Left ventricle myocardium inferior (tissue), 1 donor: ENCODE measurements at regions not wholly inside any gene's neighbourhood (a gene's known extent, or its start where the extent isn't known, plus 50 kb on each side); places are given as distances from the start of the nearest gene placed in this dataset.

Experiments used
- DNase-seq: peaks from one replicate; pipeline ENCODE4 v3.0.0-alpha.2; 2020
- H3K27ac ChIP-seq: fragments of 200-600 bp; replicated peaks from 2 replicates; pipeline ENCODE4 v1.8.0; 2021
- H3K27me3 ChIP-seq: fragments of 200-600 bp; 2 replicates; pipeline ENCODE4 v1.8.0; 2021; ENCODE audit warnings: low read depth
- H3K36me3 ChIP-seq: fragments of 200-600 bp; 2 replicates; pipeline ENCODE4 v1.8.0; 2021
- H3K4me1 ChIP-seq: fragments of 200-600 bp; 2 replicates; pipeline ENCODE4 v1.8.0; 2021
- H3K4me3 ChIP-seq: fragments of 200-600 bp; 2 replicates; pipeline ENCODE4 v1.8.0; 2021; ENCODE audit warnings: mild to moderate bottlenecking, moderate library complexity
- H3K9me3 ChIP-seq: fragments of 200-600 bp; replicated peaks from 2 replicates; pipeline ENCODE4 v1.8.0; 2021
- intact Hi-C: fragments of 100-400 bp; cut with micrococcal nuclease; formaldehyde crosslinking; loops from one replicate; pipeline ENCODE4 v1.11.0; 2022
- TF ChIP-seq, protein P1 (sequence below): fragments of 200-600 bp; IDR thresholded peaks from 2 replicates; pipeline ENCODE4 v1.8.0; 2021; ENCODE audit warnings: antibody characterized with exemption, mild to moderate bottlenecking, borderline replicate concordance
- donor health status: DM: no; HTN: yes; CAD: no; lungs with severe emphysema.

DNA sequence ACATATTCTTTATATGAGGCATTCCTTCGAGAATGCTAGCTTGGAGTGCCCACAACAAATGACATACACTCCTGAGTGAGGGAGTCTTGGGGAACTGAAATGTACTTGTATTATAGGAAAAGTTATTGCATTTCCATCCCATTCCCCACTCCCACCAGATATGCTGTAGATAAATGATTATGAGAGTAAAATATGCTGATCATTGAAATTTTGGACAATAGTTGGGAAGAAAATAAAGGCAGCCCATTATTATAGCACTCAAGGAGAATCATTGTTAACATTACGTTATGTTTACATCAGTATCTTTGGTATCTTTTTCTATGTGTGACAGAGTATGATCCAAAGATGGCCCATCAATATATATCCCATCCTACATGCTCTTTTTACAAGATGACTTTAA is 194.4 kb downstream of the GATA3 start:
- TF ChIP-seq, protein P1, sequence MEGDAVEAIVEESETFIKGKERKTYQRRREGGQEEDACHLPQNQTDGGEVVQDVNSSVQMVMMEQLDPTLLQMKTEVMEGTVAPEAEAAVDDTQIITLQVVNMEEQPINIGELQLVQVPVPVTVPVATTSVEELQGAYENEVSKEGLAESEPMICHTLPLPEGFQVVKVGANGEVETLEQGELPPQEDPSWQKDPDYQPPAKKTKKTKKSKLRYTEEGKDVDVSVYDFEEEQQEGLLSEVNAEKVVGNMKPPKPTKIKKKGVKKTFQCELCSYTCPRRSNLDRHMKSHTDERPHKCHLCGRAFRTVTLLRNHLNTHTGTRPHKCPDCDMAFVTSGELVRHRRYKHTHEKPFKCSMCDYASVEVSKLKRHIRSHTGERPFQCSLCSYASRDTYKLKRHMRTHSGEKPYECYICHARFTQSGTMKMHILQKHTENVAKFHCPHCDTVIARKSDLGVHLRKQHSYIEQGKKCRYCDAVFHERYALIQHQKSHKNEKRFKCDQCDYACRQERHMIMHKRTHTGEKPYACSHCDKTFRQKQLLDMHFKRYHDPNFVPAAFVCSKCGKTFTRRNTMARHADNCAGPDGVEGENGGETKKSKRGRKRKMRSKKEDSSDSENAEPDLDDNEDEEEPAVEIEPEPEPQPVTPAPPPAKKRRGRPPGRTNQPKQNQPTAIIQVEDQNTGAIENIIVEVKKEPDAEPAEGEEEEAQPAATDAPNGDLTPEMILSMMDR = no peak
- Histone ChIP-seq H3K36me3 (no peaks in the 10 kb centered on the region), H3K27ac (no peak overlapping the region), H3K27me3 (no peaks in the 10 kb centered on the region), H3K4me3 (no peak overlapping the region), H3K9me3 (peaks cover 24% of the 10 kb centered on the region), H3K4me1 (no peaks in the 10 kb centered on the region)
- intact Hi-C loops = no loop called here
- no peak for DNase-seq

DNA sequence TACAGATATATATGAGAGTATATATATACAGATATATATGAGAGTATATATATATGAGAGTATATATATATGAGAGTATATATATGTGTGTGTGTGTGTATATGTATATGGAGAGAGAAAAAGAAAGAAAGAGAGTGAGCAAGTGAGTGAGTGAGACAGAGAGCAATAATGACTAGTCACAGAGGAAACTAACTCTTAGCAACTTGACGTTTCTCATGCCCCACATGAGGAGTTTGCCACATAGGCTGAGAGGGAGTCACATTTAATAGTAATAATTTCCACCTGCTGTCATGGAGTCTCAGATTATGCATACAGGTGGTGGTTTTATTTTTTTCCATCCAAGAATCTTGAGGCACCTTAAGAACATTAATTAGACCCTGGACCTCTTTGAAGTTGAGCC is 199.9 kb downstream of the GATA3 start:
- Histone ChIP-seq H3K4me3 (no peak overlapping the region), H3K9me3 (peaks cover 15% of the 10 kb centered on the region), H3K27ac (no peak overlapping the region), H3K36me3 (no peaks in the 10 kb centered on the region), H3K4me1 (no peaks in the 10 kb centered on the region), H3K27me3 (no peaks in the 10 kb centered on the region)
- intact Hi-C loops = no loop called here
- TF ChIP-seq, protein P1 = no peak
- no peak for DNase-seq

DNA sequence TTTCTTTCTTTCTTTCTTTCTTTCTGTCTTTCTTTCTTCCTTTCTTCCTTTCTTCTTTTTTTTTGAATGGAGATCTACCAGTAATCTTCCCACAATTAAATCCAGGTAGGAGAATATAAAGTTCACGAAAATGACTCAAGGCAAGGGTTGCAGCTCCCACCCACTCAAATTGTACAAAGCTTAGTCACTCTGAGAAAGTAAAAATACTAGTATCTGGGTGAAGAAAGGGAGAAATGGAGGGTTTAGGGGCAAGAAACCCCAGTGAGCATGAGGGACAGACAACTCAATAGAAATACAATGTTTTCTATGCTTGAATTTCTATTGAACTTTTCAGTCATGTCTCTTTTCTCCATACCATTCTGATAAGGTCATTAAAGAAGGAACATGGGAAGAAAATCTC is 200.8 kb downstream of the GATA3 start:
- Histone ChIP-seq H3K4me1 (no peaks in the 10 kb centered on the region), H3K27me3 (no peaks in the 10 kb centered on the region), H3K27ac (no peak overlapping the region), H3K4me3 (no peak overlapping the region), H3K36me3 (no peaks in the 10 kb centered on the region), H3K9me3 (peaks cover 13% of the 10 kb centered on the region)
- intact Hi-C loops = no loop called here
- TF ChIP-seq, protein P1 = no peak
- no peak for DNase-seq

DNA sequence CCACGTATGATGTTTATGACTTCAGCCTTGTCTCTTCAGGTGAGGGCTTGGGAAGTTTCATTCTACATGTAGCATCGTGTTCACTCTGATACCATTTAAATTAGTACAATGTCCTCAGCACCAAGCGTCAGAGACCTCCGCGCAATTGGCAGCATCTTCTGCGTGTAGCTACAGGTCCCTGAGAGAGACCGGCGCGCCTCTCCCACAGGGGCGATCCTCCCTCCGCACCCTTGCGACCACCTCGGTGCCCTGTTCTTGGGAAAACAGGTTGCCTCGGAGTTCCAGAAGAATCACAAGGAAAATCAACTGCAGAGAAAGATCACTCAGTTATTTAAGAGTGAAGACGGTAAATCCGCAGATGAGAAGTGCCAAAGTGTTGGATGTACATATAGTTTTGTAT is 206.2 kb downstream of the GATA3 start:
- no peak overlapping the region for H3K4me3 ChIP-seq
- DNase-seq = no peak
- intact Hi-C loops = no loop called here
- no peaks in the 10 kb centered on the region for H3K4me1 ChIP-seq
- H3K27ac ChIP-seq = no peak overlapping the region
- peaks cover 3% of the 10 kb centered on the region for H3K27me3 ChIP-seq
- peaks cover 13% of the 10 kb centered on the region for H3K9me3 ChIP-seq
- TF ChIP-seq, protein P1 = no peak
- no peaks in the 10 kb centered on the region for H3K36me3 ChIP-seq

DNA sequence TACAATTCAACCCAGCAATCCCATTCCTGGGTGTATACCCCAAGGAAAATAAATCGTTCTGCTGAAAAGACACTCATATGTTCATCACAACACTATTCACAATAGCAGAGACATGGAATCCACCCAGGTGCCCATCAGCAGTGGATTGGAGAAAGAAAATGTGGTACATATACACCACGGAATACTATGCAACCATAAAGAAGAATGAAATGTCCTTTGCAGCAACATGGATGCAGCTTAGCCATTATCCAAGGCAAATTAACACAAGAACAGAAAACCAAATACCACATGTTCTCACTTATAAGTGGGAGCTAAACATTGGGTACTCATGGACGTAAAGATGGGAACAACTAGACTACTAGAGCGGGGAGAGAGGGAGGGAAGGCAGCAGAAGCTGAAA is 207.8 kb downstream of the GATA3 start:
- no peaks in the 10 kb centered on the region for H3K4me1 ChIP-seq
- H3K27me3 ChIP-seq = peaks cover 3% of the 10 kb centered on the region
- no peak overlapping the region for H3K4me3 ChIP-seq
- intact Hi-C loops = no loop called here
- no peaks in the 10 kb centered on the region for H3K36me3 ChIP-seq
- no peak overlapping the region for H3K27ac ChIP-seq
- no peak for DNase-seq
- peaks cover 12% of the 10 kb centered on the region for H3K9me3 ChIP-seq
- TF ChIP-seq, protein P1 = no peak

DNA sequence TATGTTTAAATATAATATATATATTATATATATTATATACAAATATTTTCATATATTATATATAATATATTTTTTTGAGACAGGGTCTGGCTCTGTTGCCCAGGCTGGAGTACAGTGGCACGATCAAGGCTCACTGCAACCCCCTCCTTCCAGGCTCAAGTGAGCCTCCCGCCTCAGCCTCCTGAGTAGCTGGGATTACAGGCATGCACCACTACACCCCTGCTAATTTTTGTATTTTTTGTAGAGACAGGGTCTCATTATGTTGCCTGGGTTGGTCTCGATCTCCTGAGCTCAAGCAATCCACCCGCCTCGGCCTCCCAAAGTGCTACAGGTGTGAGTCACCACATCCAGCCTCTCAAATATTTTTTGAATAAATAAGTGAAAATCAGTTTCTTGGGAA is 215.5 kb downstream of the GATA3 start:
- Histone ChIP-seq H3K27me3 (no peaks in the 10 kb centered on the region), H3K4me3 (no peak overlapping the region), H3K36me3 (no peaks in the 10 kb centered on the region), H3K9me3 (no peaks in the 10 kb centered on the region), H3K4me1 (peaks cover 10% of the 10 kb centered on the region), H3K27ac (no peak overlapping the region)
- TF ChIP-seq, protein P1 = no peak
- no peak for DNase-seq
- intact Hi-C loops = no loop called here
